Neural cell (in vitro differentiated cells): ENCODE measurements at regions not wholly inside any gene's neighbourhood (a gene's known extent, or its start where the extent isn't known, plus 50 kb on each side); places are given as distances from the start of the nearest gene placed in this dataset.

ENCODE experiments used
- TAF1 ChIP-seq: IDR thresholded peaks from 2 replicates; pipeline ENCODE4 v1.6.1; 2012; ENCODE audit warnings: low read depth
- TF ChIP-seq, protein P1 (sequence below): fragments of 450-650 bp; IDR thresholded peaks from 2 replicates; pipeline ENCODE4 v1.5.1; 2014; ENCODE audit warnings: antibody characterized with exemption, mild to moderate bottlenecking, moderate library complexity; ENCODE audit not compliant: poor library complexity, severe bottlenecking

DNA sequence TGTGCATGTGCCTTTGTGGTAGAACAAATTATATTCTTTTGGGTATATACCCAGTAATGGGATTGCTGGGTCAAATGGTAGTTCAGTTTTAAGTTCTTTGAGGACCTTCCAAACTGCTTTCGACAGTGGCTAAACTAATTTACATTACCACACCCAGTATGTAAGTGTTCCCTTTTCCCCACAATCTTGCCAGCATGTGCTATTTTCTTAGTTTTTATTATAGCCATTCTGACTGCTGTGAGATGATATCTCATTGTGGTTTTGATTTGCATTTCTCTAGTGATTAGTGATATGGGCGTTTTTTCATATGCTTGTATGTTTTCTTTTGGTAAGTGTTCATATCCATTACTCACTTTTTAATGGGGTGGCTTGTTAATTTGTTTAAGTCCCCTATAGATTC lies 251.6 kb upstream of the DEFB112 start:
- TF ChIP-seq, protein P1, sequence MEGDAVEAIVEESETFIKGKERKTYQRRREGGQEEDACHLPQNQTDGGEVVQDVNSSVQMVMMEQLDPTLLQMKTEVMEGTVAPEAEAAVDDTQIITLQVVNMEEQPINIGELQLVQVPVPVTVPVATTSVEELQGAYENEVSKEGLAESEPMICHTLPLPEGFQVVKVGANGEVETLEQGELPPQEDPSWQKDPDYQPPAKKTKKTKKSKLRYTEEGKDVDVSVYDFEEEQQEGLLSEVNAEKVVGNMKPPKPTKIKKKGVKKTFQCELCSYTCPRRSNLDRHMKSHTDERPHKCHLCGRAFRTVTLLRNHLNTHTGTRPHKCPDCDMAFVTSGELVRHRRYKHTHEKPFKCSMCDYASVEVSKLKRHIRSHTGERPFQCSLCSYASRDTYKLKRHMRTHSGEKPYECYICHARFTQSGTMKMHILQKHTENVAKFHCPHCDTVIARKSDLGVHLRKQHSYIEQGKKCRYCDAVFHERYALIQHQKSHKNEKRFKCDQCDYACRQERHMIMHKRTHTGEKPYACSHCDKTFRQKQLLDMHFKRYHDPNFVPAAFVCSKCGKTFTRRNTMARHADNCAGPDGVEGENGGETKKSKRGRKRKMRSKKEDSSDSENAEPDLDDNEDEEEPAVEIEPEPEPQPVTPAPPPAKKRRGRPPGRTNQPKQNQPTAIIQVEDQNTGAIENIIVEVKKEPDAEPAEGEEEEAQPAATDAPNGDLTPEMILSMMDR = no peak
- no peak for TF ChIP-seq TAF1
